Ovary (tissue), 3 donors: ENCODE measurements at regions not wholly inside any gene's neighbourhood (a gene's known extent, or its start where the extent isn't known, plus 50 kb on each side); places are given as distances from the start of the nearest gene placed in this dataset.

Experiments used
- EP300 ChIP-seq: sonication (generic); formaldehyde crosslinking; IDR thresholded peaks from one replicate; pipeline ENCODE4 v1.6.1; 2017; ENCODE audit warnings: antibody characterized with exemption
- POLR2A ChIP-seq: fragments of 450-650 bp; IDR thresholded peaks from one replicate; pipeline ENCODE4 v1.6.1; 2017; ENCODE audit warnings: antibody characterized with exemption, mild to moderate bottlenecking, moderate library complexity
- TF ChIP-seq, protein P1 (sequence below), 3 donors: fragments of 450-650 bp in 2 of 3; fragments of 200-600 bp in 1 of 3; IDR thresholded peaks; one replicate each; pipeline versions ENCODE4 v1.5.1 to v1.8.0; 2016 to 2022; ENCODE audit warnings: antibody characterized with exemption in 3 of 3, mild to moderate bottlenecking in 1 of 3
- donor health status: DM: no; HTN: no; CAD: no.

DNA sequence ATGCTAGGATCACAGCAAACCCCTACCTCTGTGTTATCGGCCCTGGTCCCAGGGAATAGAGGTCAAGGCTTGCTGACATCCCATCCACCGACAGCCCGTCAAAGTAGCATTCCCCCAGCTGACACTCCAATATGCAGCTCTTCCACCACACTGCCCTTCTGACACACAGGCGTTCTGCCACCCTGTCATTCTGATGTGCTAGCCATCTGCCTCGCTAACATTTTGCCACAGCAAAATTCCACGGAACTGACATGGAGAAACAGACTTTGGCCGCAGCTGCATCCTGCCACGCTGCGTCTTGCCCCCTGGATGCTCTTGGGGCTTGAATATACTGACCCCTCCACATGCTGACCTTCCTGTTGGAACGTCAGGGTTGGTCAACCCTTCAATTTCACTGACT lies 163.2 kb upstream of the CSF3R start:
- TF ChIP-seq, protein P1, sequence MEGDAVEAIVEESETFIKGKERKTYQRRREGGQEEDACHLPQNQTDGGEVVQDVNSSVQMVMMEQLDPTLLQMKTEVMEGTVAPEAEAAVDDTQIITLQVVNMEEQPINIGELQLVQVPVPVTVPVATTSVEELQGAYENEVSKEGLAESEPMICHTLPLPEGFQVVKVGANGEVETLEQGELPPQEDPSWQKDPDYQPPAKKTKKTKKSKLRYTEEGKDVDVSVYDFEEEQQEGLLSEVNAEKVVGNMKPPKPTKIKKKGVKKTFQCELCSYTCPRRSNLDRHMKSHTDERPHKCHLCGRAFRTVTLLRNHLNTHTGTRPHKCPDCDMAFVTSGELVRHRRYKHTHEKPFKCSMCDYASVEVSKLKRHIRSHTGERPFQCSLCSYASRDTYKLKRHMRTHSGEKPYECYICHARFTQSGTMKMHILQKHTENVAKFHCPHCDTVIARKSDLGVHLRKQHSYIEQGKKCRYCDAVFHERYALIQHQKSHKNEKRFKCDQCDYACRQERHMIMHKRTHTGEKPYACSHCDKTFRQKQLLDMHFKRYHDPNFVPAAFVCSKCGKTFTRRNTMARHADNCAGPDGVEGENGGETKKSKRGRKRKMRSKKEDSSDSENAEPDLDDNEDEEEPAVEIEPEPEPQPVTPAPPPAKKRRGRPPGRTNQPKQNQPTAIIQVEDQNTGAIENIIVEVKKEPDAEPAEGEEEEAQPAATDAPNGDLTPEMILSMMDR (IDR thresholded peaks at IDR 0.05): no peak
- no peak for TF ChIP-seq POLR2A
- no peak for TF ChIP-seq EP300
